Upper lobe of left lung (tissue), 4 donors: ENCODE measurements at regions not wholly inside any gene's neighbourhood (a gene's known extent, or its start where the extent isn't known, plus 50 kb on each side); places are given as distances from the start of the nearest gene placed in this dataset.
"Not testable (repeated sequence)": the region's sequence is repeated elsewhere in the genome, so short reads cannot be mapped to it uniquely, and the experiment has no call there.

Source experiments
- EP300 ChIP-seq, 4 donors: sonication (generic); formaldehyde crosslinking; IDR thresholded peaks; one replicate each; pipeline ENCODE4 v1.5.1; 2017; ENCODE audit warnings: antibody characterized with exemption in 4 of 4, control low read depth in 2 of 4
- POLR2A ChIP-seq, 4 donors: fragments of 450-650 bp; IDR thresholded peaks; one replicate each; pipeline ENCODE4 v1.5.1; 2016 to 2017; ENCODE audit warnings: antibody characterized with exemption in 4 of 4, mild to moderate bottlenecking in 2 of 4
- POLR2AphosphoS5 ChIP-seq, 2 donors: sonication (generic); formaldehyde crosslinking; IDR thresholded peaks; one replicate each; pipeline ENCODE4 v1.5.1; 2017; ENCODE audit warnings: antibody characterized with exemption in 2 of 2
- TF ChIP-seq, protein P1 (sequence below), 6 experiments: fragments of 450-650 bp in 4 of 6; fragments of 200-600 bp in 2 of 6; sonication (generic) in 2 of 6; IDR thresholded peaks; one replicate each; pipeline ENCODE4 v1.5.1; 2016 to 2019; ENCODE audit warnings: antibody characterized with exemption in 6 of 6

- TF ChIP-seq, protein P1, sequence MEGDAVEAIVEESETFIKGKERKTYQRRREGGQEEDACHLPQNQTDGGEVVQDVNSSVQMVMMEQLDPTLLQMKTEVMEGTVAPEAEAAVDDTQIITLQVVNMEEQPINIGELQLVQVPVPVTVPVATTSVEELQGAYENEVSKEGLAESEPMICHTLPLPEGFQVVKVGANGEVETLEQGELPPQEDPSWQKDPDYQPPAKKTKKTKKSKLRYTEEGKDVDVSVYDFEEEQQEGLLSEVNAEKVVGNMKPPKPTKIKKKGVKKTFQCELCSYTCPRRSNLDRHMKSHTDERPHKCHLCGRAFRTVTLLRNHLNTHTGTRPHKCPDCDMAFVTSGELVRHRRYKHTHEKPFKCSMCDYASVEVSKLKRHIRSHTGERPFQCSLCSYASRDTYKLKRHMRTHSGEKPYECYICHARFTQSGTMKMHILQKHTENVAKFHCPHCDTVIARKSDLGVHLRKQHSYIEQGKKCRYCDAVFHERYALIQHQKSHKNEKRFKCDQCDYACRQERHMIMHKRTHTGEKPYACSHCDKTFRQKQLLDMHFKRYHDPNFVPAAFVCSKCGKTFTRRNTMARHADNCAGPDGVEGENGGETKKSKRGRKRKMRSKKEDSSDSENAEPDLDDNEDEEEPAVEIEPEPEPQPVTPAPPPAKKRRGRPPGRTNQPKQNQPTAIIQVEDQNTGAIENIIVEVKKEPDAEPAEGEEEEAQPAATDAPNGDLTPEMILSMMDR (IDR thresholded peaks at IDR 0.05), result not testable (repeated sequence)
- TF ChIP-seq POLR2AphosphoS5, EP300, POLR2A (IDR thresholded peaks at IDR 0.05): not testable (repeated sequence)
Observed at GRCh38 chr20:63134711-63135361, 81.1 kb downstream of the YTHDF1 start.
